A673 (cell line): ENCODE measurements at regions not wholly inside any gene's neighbourhood (a gene's known extent, or its start where the extent isn't known, plus 50 kb on each side); places are given as distances from the start of the nearest gene placed in this dataset.

ENCODE experiments used
- CTCF ChIP-seq: fragments of 300-800, 200-600 bp; sonication (generic); conservative IDR thresholded peaks from 2 replicates; pipeline ENCODE4 v1.5.1; 2017; ENCODE audit warnings: low read depth, mild to moderate bottlenecking, antibody characterized with exemption, low read length, moderate library complexity, mixed read lengths
- EZH2 ChIP-seq: fragments of 200-600 bp; sonication (generic); IDR thresholded peaks from 2 replicates; pipeline ENCODE4 v1.6.1; 2017; ENCODE audit warnings: borderline replicate concordance, low read depth, mild to moderate bottlenecking, mixed read lengths, antibody characterized with exemption, low read length; ENCODE audit not compliant: poor library complexity, severe bottlenecking

GRCh38 chr2:120857931-120858330 is 122.3 kb downstream of the GLI2 start:
- no peak for TF ChIP-seq CTCF
- TF ChIP-seq EZH2, result no peak
